Natural killer cell (primary cell): ENCODE measurements at regions not wholly inside any gene's neighbourhood (a gene's known extent, or its start where the extent isn't known, plus 50 kb on each side); places are given as distances from the start of the nearest gene placed in this dataset.

Experiments used
- ATAC-seq, 3 donors: fragments of 150-1000 bp in 2 of 3; fragments of 200-7000 bp in 1 of 3; cut with Tn5 transposase; 1 replicate in 1 of 3; 2 replicates in 2 of 3; pipeline ENCODE4 v1.10.0; 2021; ENCODE audit warnings: mild to moderate bottlenecking in 2 of 3, moderate library complexity in 2 of 3
- DNase-seq, 2 donors: peaks; one replicate each; pipeline versions ENCODE4 v3.0.0 to v3.0.0-alpha.2; 2013 to 2021; ENCODE audit warnings: mixed read lengths in 1 of 2
- H3K27ac ChIP-seq: one replicate; pipeline ENCODE4 v1.5.1; 2013; ENCODE audit warnings: mild to moderate bottlenecking, low read length
- H3K27me3 ChIP-seq: one replicate; pipeline ENCODE4 v1.6.1; 2013; ENCODE audit warnings: low read length; ENCODE audit not compliant: control insufficient read depth, insufficient read depth
- H3K36me3 ChIP-seq: one replicate; pipeline ENCODE4 v1.6.1; 2013; ENCODE audit warnings: low read length; ENCODE audit not compliant: control insufficient read depth, insufficient read depth
- H3K4me1 ChIP-seq: one replicate; pipeline ENCODE4 v1.6.1; 2013; ENCODE audit warnings: low read length; ENCODE audit not compliant: control insufficient read depth, insufficient read depth
- H3K4me3 ChIP-seq: one replicate; pipeline ENCODE4 v1.5.1; 2013; ENCODE audit warnings: low read length
- H3K9me3 ChIP-seq: one replicate; pipeline ENCODE4 v1.6.1; 2013; ENCODE audit warnings: low read length; ENCODE audit not compliant: control insufficient read depth, insufficient read depth
- H3K27ac Mint-ChIP-seq, 2 donors: one replicate each; pipeline ENCODE4 v1.8.0; 2022; ENCODE audit warnings: mild to moderate bottlenecking in 2 of 2, mixed read lengths in 2 of 2, moderate library complexity in 1 of 2
- H3K27me3 Mint-ChIP-seq, 2 donors: one replicate each; pipeline ENCODE4 v1.8.0; 2022; ENCODE audit warnings: low read depth in 2 of 2, mixed read lengths in 2 of 2
- H3K36me3 Mint-ChIP-seq: one replicate; pipeline ENCODE4 v1.8.0; 2022; ENCODE audit warnings: mixed read lengths
- H3K4me1 Mint-ChIP-seq, 2 donors: one replicate each; pipeline ENCODE4 v1.8.0; 2022; ENCODE audit warnings: mixed read lengths in 2 of 2
- H3K4me3 Mint-ChIP-seq: one replicate; pipeline ENCODE4 v1.8.0; 2022; ENCODE audit warnings: mild to moderate bottlenecking, moderate library complexity, mixed read lengths
- H3K9me3 Mint-ChIP-seq, 2 donors: one replicate each; pipeline ENCODE4 v1.8.0; 2022; ENCODE audit warnings: mixed read lengths in 2 of 2
- WGBS: methylation state at CpG from one replicate; pipeline ENCODE4 v1.1.7; 2013; ENCODE audit warnings: missing lambda C conversion rate; ENCODE audit not compliant: insufficient coverage; 5-methylcytosine and 5-hydroxymethylcytosine counted together
- intact Hi-C: fragments of 100-400 bp; cut with micrococcal nuclease; formaldehyde crosslinking; loops from one replicate; pipeline ENCODE4 v1.14.2; 2022
- TF ChIP-seq, protein P1 (sequence below): fragments of 200-600 bp; IDR thresholded peaks from one replicate; pipeline ENCODE4 v1.8.0; 2022; ENCODE audit warnings: antibody characterized with exemption

DNA sequence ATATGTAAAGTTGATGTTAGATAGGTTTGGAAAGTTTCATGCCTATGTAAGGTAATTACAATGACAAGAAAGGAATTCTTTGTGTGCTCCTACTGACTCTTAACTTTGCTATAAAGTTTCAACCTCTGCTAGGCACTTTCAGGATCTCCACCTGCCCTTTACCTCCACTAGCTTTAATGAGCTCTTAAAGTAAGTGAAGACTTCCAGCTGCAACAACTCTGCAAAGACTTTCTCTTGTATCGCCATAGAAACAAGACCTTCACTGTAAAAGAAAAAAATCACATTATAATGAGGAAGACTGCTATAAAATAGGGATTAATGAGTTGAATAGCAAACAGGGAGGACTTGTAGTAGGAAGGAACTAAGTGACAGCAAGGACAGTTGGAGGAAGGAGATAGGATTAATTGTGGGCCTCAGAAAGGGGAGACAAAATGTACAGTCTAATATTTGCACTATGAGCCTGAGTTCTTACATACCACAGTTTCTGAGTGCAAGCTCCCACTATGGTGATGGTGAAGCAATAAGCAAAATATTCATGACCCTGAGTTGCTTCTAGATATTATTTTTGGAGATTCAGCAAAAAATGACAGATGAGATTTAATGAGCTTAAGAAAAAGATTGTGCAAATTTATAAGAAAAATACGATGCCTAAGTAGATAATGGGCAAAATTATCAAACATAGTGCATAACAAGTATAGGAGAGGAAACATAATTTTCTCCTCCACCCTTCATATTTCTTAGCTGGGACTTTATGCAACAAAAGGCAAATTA is 66.7 kb downstream of the DHRS2 start:
- H3K9me3 ChIP-seq: no peaks in the 10 kb centered on the region
- peaks cover 5% of the 10 kb centered on the region for H3K27me3 ChIP-seq
- Mint-ChIP-seq H3K4me1 (no peaks in the 10 kb centered on the region), H3K27me3 (peaks cover 10 to 34% of the 10 kb centered on the region in 2 donors), H3K27ac (no peak overlapping the region), H3K9me3 (no peaks in the 10 kb centered on the region), H3K4me3 (no peak overlapping the region), H3K36me3 (no peaks in the 10 kb centered on the region)
- H3K27ac ChIP-seq: no peak overlapping the region
- no peaks in the 10 kb centered on the region for H3K36me3 ChIP-seq
- intact Hi-C loops: no loop called here
- ATAC-seq (no peak), DNase-seq (no peak)
- TF ChIP-seq, protein P1, sequence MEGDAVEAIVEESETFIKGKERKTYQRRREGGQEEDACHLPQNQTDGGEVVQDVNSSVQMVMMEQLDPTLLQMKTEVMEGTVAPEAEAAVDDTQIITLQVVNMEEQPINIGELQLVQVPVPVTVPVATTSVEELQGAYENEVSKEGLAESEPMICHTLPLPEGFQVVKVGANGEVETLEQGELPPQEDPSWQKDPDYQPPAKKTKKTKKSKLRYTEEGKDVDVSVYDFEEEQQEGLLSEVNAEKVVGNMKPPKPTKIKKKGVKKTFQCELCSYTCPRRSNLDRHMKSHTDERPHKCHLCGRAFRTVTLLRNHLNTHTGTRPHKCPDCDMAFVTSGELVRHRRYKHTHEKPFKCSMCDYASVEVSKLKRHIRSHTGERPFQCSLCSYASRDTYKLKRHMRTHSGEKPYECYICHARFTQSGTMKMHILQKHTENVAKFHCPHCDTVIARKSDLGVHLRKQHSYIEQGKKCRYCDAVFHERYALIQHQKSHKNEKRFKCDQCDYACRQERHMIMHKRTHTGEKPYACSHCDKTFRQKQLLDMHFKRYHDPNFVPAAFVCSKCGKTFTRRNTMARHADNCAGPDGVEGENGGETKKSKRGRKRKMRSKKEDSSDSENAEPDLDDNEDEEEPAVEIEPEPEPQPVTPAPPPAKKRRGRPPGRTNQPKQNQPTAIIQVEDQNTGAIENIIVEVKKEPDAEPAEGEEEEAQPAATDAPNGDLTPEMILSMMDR: no peak
- no peak overlapping the region for H3K4me3 ChIP-seq
- no peaks in the 10 kb centered on the region for H3K4me1 ChIP-seq
- WGBS: no CpG with 5 or more reads among the region's 2 CpGs

DNA sequence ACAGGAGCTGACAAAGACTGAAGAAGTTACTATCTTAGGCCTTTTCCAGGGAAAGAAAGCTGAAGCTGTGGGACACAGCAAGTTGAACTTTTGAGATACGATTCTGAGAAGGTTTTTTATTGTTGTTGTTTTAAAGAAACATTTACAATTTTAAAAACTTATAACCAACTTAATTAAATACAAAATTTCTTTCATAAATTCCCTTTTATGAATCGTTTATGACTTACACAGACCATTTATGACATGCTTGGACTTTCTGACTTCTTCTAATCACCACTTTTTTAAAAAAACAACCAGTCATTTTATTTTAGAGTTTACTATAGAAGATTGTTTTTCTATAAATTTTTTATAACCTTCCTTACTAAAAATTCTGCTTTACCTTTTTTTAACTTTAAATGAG is 68.7 kb downstream of the DHRS2 start:
- Mint-ChIP-seq H3K27ac (no peak overlapping the region), H3K27me3 (peaks cover 10 to 34% of the 10 kb centered on the region in 2 donors), H3K9me3 (no peaks in the 10 kb centered on the region), H3K4me3 (no peak overlapping the region), H3K36me3 (no peaks in the 10 kb centered on the region), H3K4me1 (no peaks in the 10 kb centered on the region)
- Histone ChIP-seq H3K36me3 (no peaks in the 10 kb centered on the region), H3K27ac (no peak overlapping the region), H3K27me3 (peaks cover 5% of the 10 kb centered on the region), H3K4me3 (no peak overlapping the region), H3K4me1 (no peaks in the 10 kb centered on the region), H3K9me3 (no peaks in the 10 kb centered on the region)
- intact Hi-C loops: no loop called here
- 100% methylated on average over 1 of the region's 2 CpGs for WGBS
- DNase-seq (no peak), ATAC-seq (no peak)
- TF ChIP-seq, protein P1: no peak

DNA sequence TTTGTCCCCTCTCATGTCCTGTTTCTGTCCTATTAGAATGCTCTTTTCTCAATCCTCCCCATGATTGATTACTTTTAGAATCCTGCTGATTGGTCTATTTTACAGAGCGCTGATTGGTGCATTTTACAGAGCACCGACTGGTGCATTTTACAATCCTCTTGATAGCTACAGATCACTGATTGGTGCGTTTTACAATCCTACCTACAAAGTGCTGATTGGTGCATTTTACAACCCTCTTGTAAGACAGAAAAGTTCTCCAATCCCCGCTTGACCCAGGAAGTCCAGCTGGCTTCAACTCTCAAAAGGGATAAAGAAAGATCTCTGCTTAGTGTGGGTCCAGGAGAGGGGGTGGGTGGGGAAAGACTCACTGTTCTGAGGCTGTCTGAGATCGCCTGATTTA is 71.3 kb downstream of the DHRS2 start:
- Histone ChIP-seq H3K27me3 (peaks cover 3% of the 10 kb centered on the region), H3K36me3 (no peaks in the 10 kb centered on the region), H3K27ac (no peak overlapping the region), H3K4me1 (no peaks in the 10 kb centered on the region), H3K4me3 (no peak overlapping the region), H3K9me3 (no peaks in the 10 kb centered on the region)
- H3K27me3 Mint-ChIP-seq: peaks cover 9 to 17% of the 10 kb centered on the region in 2 donors
- DNase-seq (no peak), ATAC-seq (no peak)
- H3K36me3 Mint-ChIP-seq: no peaks in the 10 kb centered on the region
- no peak overlapping the region for H3K27ac Mint-ChIP-seq
- no peaks in the 10 kb centered on the region for H3K9me3 Mint-ChIP-seq
- 89% methylated on average over 5 of the region's 5 CpGs for WGBS
- TF ChIP-seq, protein P1: no peak
- no peaks in the 10 kb centered on the region for H3K4me1 Mint-ChIP-seq
- intact Hi-C loops: no loop called here
- no peak overlapping the region for H3K4me3 Mint-ChIP-seq

DNA sequence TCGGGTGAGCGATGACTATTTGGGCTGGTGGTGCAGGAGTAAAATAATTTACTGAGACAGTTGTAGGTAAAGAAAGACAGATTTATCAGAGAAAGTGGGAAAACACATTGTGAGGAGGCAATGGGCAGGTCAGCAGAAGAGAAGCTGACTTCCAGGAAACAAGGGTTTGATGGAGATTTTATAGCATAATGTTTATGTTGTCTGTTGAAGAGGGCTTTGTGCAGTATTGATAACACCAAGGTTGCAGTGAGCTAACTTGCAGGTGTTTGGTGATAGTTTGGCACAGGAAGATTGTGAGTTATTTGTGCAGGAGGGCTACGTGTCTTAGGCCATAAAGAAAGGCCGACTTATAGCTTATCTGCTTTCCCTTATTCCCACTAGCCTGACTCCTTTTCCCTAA is 72.2 kb downstream of the DHRS2 start:
- no peaks in the 10 kb centered on the region for H3K4me1 Mint-ChIP-seq
- no peak overlapping the region for H3K27ac ChIP-seq
- intact Hi-C loops: no loop called here
- DNase-seq: no peak
- peaks cover 3% of the 10 kb centered on the region for H3K27me3 ChIP-seq
- no peak overlapping the region for H3K4me3 ChIP-seq
- no peaks in the 10 kb centered on the region for H3K36me3 ChIP-seq
- no peak for ATAC-seq
- H3K36me3 Mint-ChIP-seq: no peaks in the 10 kb centered on the region
- H3K9me3 Mint-ChIP-seq: no peaks in the 10 kb centered on the region
- 99% methylated on average over 3 of the region's 4 CpGs for WGBS
- no peak overlapping the region for H3K27ac Mint-ChIP-seq
- no peaks in the 10 kb centered on the region for H3K9me3 ChIP-seq
- H3K4me3 Mint-ChIP-seq: no peak overlapping the region
- TF ChIP-seq, protein P1: no peak
- peaks cover 8 to 19% of the 10 kb centered on the region in 2 donors for H3K27me3 Mint-ChIP-seq
- no peaks in the 10 kb centered on the region for H3K4me1 ChIP-seq
